ENCODE measurements at regions not wholly inside any gene's neighbourhood (a gene's known extent, or its start where the extent isn't known, plus 50 kb on each side); places are given as distances from the start of the nearest gene placed in this dataset.

- DNase-seq (ENCODE audit: low spot score): no peak
These were observed 55.5 kb downstream of the INHBB start for GRCh38 chr2:120401275-120402066.

- no peak for DNase-seq (ENCODE audit: low spot score)
These were observed 56.1 kb downstream of the INHBB start for GRCh38 chr2:120402067-120402433.

DNA sequence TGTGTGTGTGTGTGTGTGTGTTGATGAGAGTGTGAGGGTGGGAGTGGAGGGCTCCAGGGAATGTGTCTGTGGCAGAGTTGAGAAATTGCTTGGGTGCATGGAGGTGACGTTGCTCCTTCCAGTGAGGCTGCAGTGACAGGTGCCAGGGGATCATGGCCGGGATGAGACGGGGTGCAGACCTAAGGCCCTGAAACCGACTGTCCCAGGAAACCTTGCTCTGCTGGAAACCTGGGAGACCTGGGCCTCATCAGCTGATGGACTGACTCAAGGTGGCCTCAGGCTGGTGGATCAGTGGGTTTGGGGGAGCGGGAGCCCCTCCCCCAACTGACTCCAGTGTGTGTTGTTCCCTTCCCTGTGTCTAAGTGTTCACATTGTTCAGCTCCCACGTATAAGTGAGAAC, 56.6 kb downstream of the INHBB start:
- DNase-seq (ENCODE audit: low spot score): no peak

DNA sequence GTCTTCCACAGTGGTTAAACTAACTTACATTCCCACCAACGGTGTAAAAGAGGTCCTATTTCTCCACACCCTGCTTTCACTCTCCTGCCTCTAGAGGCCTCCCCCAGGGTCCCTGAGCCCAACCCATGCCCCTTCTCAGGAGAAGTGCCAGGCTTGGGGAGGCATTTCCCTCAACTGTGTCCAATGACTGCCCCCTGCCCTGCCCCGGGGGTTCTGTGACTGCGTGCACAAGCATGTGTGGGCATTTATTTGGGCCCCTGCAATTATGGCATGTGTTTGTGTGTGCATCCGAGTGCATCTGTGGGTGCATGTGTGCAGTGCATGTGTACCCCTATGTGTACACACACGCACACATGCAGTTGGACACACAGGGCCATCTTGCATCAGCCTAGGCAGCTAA, 57.3 kb downstream of the INHBB start:
- no peak for DNase-seq (ENCODE audit: low spot score)

DNA sequence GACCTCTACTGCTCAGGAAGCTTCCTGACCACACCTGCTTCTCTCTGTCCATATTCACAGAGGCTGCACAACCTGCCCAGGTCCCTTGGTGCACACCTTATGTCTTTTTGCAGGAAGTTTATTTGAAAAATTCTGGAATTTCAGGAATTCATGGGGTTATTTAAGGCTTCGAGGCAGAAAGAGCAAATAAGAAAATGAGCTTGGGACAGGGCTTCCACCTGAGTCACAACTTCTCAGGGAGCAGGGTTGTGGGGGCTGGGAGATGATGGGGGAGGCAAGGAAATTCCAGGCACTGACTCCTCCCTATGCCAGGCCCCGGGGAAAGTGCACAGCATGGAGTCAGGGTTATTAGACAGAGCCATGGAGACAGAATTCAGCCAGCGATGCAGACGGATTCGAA, 57.7 kb downstream of the INHBB start:
- DNase-seq (ENCODE audit: low spot score): no peak

DNA sequence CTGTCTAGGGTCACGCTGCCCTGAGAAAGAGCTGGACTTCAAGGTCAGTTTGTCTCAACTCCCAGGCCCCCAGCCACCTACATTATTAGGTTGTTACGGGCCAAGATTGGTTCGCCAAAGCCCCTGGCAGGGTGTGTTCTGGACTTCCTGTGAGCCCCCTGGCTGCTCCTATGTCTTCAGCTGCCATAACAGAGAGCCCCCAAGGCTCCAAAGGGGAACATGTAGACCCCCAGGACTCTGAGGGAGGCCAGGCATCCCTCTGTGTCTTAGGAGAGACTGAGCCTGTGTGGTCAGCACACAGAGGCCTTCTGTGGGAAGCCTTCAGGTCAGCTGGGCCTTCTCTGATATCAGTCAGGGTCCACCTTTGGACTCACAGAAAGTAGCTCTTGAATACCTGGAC, 58.3 kb downstream of the INHBB start:
- DNase-seq (ENCODE audit: low spot score): no peak

DNA sequence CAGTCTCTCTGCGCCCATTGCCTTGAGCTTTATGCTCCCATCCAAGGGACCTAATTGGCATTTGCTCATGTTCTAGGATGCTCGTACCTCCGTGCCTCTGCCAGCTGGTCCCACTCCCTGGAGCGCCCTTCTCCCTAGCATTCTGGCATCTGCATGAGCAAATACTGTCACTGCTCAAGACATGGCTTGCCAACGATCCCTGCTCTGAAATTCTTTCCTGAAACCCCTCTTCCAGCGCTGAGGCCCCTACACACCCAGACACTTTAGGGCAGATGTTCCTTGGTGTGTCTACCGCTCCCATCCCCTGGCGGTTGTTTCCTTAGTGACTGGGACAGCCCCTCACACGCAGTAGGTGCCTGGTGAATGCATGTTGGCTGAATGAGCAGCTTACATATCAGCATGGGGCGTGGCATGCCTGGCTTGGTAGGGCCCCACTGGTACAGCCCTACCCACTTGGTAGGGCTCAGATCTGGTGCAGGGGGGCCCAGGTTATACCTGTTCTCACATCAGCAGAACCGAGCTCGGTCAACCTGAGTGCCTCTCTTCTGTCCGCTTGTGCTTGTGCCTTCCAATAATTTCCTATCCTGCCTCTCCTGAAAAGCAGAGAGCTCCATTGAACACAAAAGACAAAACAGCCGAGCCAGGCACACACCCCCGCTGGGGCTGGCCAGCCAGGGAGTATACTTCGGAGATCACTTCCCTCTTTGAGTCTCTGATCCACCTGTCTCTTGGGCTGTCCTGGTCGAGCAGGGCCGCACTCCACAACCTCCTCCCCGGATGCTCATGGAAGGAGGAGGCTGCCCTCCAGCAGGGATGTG, 59.2 kb downstream of the INHBB start:
- no peak for DNase-seq (ENCODE audit: low spot score)

DNA sequence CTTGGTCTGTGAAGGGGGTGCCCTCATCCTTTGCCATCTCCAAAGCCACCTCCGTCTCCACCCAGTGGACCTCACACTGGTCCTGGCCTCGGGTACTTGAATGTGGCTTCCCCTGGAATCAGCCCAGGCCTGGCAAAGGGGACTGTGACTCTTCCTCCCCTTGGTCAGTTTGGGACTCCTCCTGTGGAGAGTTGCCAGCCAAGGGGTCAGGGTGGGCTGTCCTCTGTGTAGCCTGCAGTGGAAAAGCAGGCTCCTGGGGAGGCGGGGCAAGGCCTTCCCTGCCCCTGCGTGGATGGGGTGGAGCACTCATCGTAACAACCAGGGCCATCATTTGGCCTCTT, 59.8 kb downstream of the INHBB start:
- DNase-seq (ENCODE audit: low spot score): no peak

GRCh38 chr2:120406566-120406965, 60.6 kb downstream of the INHBB start:
- no peak for DNase-seq (ENCODE audit: low spot score)

DNA sequence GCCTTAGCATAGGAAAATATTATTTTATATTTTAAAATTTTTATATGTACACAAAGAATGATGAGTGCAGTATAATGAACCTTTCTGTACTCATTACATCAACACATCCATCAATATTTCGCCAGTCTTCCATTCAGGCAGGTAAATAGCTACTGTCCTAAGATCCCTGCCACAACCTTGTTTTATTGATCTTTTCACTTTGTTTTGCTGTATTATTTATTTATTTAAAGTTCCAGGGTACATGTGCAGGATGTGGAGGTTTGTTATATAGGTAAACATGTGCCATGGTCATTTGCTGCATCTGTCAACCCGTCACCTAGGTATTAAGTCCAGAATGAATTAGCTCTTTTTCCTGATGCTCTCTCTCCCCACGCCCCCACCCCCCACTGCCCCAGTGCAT, 64.6 kb downstream of the INHBB start:
- no peak for DNase-seq (ENCODE audit: low spot score)

GRCh38 chr2:120415060-120415459, 69.1 kb downstream of the INHBB start:
- no peak for DNase-seq (ENCODE audit: low spot score)

DNA sequence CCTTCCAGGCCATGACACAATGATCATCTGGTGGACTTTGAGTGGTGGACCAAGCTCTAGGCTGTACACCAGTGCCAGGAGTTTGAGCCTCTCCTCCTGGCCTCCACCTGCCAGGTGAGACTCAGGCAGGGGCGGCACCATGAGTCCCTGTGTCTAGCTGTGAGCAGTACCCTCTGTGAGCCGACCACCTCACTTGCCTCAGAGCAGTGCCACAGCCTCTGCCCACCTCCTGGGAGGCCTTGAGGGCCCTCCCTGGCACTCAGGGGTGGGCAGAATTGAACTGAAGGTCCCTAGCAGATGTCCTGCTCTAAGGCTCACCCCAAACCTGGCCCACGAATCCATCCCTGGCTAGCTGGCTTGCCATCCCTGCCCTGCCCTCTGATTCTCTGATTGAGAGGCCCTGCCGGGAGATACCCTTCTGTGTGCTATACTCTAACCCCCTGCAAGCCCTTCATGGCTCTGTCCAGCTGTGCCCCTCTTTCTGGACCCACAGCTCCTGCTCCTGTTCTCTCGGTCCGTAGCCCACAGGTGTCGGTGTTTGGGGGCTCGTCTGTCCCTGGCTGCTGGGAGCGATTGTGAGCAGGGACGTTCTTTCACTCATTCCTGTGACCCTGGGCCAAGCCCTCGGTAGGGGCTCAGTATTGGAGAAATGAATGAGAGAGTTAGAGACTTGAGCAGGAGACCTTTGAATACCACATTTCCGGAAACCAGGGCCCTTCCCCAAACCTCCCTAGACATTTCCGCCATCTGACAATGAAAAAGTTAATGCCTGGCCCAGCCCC, 70.0 kb downstream of the INHBB start:
- DNase-seq (ENCODE audit: low spot score): no peak

- no peak for DNase-seq (ENCODE audit: low spot score)
These were observed 72.3 kb downstream of the INHBB start for GRCh38 chr2:120418174-120418787.

DNA sequence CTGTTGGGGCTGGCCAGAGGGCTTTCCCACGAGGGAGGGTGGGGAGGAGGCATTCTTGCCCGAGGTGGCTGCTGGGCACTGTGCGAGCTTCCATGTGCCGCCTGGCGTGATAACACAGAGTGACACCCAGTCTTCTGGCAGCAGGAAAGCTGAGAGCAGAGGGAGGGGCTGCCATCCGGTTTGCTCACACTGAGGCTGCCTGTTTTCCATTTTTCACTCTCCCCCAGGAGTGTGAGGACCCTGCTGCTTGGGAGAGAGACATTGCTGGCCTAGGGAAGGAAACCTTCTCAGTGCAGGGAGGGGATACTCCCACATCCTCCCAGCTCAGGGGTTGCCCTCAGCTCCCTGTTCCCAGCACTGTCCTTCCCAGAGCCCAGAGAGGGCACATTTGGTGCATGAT, 73.1 kb downstream of the INHBB start:
- no peak for DNase-seq (ENCODE audit: low spot score)

GRCh38 chr2:120419955-120420354, 74.0 kb downstream of the INHBB start:
- no peak for DNase-seq (ENCODE audit: low spot score)

- DNase-seq (ENCODE audit: low spot score): no peak
These were observed 75.3 kb downstream of the INHBB start for GRCh38 chr2:120421126-120421829.

- DNase-seq (ENCODE audit: low spot score): no peak
These were observed 75.9 kb downstream of the INHBB start for GRCh38 chr2:120421830-120422175.

DNA sequence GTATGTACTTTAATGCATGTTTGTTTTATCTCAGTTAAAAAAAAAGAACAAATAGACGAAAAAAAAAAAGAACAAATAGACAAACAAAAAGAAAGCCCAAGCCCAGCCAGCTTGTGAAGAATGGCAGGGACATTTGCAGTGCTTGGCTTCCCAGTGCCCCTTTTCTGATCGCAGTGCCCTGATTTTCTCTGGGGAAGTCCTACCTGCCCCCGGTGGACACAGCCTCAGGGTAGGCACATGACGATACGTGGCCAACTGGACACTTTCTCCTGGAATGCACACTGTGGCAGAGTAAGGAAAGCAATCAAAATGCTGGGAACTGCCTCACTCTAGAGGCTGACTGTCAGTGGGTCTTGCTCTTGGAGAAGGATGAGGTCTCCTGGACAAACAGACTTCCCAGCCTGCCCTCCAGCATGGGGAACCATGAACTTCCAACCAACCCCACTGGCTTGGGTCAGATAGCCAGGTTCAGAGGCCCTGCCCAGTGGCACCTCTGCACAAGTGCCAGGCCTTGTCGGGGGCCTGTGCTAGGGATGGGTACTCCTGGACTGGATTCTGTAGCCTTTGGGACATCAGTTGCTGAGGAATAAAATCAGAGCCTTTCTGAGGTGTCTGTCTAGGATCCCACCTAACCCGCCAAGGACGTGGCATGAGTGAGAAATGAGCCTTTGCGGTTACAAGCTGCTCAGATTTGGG, 76.7 kb downstream of the INHBB start:
- no peak for DNase-seq (ENCODE audit: low spot score)

DNA sequence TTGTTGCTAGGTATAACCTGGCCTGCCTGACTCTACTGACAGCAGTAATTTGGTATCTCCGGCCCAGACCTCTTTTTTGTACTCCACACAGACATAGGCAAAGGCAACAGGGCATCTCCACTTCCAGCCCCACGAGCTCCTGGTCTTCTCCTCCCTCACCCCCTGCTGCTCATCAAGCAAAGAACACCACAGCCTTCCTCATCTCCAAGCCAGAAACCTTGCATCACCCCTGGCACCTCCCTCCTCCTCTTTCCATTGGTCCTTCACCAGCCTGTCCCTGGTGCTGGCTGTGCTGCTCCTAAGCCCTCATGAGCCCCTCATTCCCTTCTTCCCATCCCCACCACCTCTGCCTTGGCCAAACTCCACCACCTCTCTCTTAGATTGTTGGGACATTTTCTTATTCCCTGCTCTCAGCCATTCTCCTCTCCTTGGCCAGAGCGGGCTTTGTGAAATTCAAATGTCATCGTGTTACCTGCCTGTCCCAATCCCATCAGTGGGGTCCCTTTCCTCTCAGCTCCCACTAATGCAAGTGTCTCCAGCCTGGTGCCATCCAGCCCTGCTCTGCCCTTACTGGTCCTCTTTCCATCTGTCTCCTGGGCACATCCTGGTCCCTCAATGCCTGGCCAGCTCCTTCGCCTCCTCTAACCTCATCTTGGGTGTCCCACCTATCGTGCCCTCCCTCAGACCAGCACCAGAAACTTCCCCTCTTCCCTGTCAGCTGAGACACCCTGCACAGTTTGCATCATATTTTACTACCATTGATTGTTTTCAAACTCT, 77.4 kb downstream of the INHBB start:
- no peak for DNase-seq (ENCODE audit: low spot score)

- DNase-seq (ENCODE audit: low spot score): no peak
These were observed 78.4 kb downstream of the INHBB start for GRCh38 chr2:120424274-120424796.
